Trophoblast cell (in vitro differentiated cells and primary cell): ENCODE measurements at regions not wholly inside any gene's neighbourhood (a gene's known extent, or its start where the extent isn't known, plus 50 kb on each side); places are given as distances from the start of the nearest gene placed in this dataset.

Source experiments
- DNase-seq, 2 donors: peaks; one replicate each; pipeline ENCODE4 v3.0.0-alpha.2; 2016
- H2AFZ ChIP-seq: 2 replicates; pipeline ENCODE4 v1.6.1; 2013; ENCODE audit warnings: low read length, moderate library complexity, mild to moderate bottlenecking; ENCODE audit not compliant: insufficient read depth, poor library complexity
- H2AK5ac ChIP-seq: 2 replicates; pipeline ENCODE4 v1.6.1; 2013; ENCODE audit warnings: mild to moderate bottlenecking, low read length
- H2BK120ac ChIP-seq: 2 replicates; pipeline ENCODE4 v1.6.1; 2013; ENCODE audit warnings: low read length, mild to moderate bottlenecking, moderate library complexity; ENCODE audit not compliant: insufficient read depth, poor library complexity
- H2BK12ac ChIP-seq: 2 replicates; pipeline ENCODE4 v1.6.1; 2013; ENCODE audit warnings: mild to moderate bottlenecking, low read length, moderate library complexity
- H2BK5ac ChIP-seq: 2 replicates; pipeline ENCODE4 v1.6.1; 2013; ENCODE audit warnings: low read length, low read depth, moderate library complexity, mild to moderate bottlenecking; ENCODE audit not compliant: poor library complexity
- H3K14ac ChIP-seq: 2 replicates; pipeline ENCODE4 v1.6.1; 2013; ENCODE audit warnings: mild to moderate bottlenecking, low read length
- H3K18ac ChIP-seq: 2 replicates; pipeline ENCODE4 v1.6.1; 2013; ENCODE audit warnings: mild to moderate bottlenecking, low read length
- H3K23ac ChIP-seq: 2 replicates; pipeline ENCODE4 v1.6.1; 2013; ENCODE audit warnings: low read length
- H3K27ac ChIP-seq: 2 replicates; pipeline ENCODE4 v1.5.1; 2013; ENCODE audit warnings: low read depth, mild to moderate bottlenecking, inconsistent platforms, low read length, moderate library complexity
- H3K27me3 ChIP-seq: 2 replicates; pipeline ENCODE4 v1.6.1; 2013; ENCODE audit warnings: inconsistent platforms, mild to moderate bottlenecking, low read length, moderate library complexity; ENCODE audit not compliant: insufficient read depth
- H3K36me3 ChIP-seq, 2 experiments: 1 replicate in 1 of 2; 2 replicates in 1 of 2; pipeline ENCODE4 v1.6.1; 2013; ENCODE audit warnings: low read length in 2 of 2, mild to moderate bottlenecking in 2 of 2, moderate library complexity in 1 of 2; ENCODE audit not compliant: insufficient read depth in 2 of 2, control insufficient read depth in 1 of 2
- H3K4ac ChIP-seq: 2 replicates; pipeline ENCODE4 v1.6.1; 2013; ENCODE audit warnings: low read depth, mild to moderate bottlenecking, low read length, moderate library complexity
- H3K4me1 ChIP-seq, 2 experiments: 1 replicate in 1 of 2; 2 replicates in 1 of 2; pipeline ENCODE4 v1.6.1; 2013; ENCODE audit warnings: low read length in 2 of 2, mild to moderate bottlenecking in 2 of 2, moderate library complexity in 1 of 2; ENCODE audit not compliant: insufficient read depth in 2 of 2, control insufficient read depth in 1 of 2
- H3K4me2 ChIP-seq: 2 replicates; pipeline ENCODE4 v1.6.1; 2013; ENCODE audit warnings: inconsistent platforms, mild to moderate bottlenecking, low read length, moderate library complexity
- H3K4me3 ChIP-seq: 2 replicates; pipeline ENCODE4 v1.5.1; 2013; ENCODE audit warnings: mild to moderate bottlenecking, low read depth, low read length, inconsistent platforms
- H3K79me1 ChIP-seq: one replicate; pipeline ENCODE4 v1.6.1; 2013; ENCODE audit warnings: low read length
- H3K79me2 ChIP-seq: 2 replicates; pipeline ENCODE4 v1.6.1; 2013; ENCODE audit warnings: low read length, mild to moderate bottlenecking; ENCODE audit not compliant: control insufficient read depth, insufficient read depth, poor library complexity
- H3K9ac ChIP-seq: 2 replicates; pipeline ENCODE4 v1.6.1; 2013; ENCODE audit warnings: mild to moderate bottlenecking, low read length
- H3K9me3 ChIP-seq: 2 replicates; pipeline ENCODE4 v1.6.1; 2013; ENCODE audit warnings: low read depth, mild to moderate bottlenecking, control low read depth, inconsistent platforms, low read length; ENCODE audit not compliant: insufficient read depth
- H4K12ac ChIP-seq: 2 replicates; pipeline ENCODE4 v1.6.1; 2013; ENCODE audit warnings: low read depth, mild to moderate bottlenecking, low read length, moderate library complexity
- H4K8ac ChIP-seq: 2 replicates; pipeline ENCODE4 v1.6.1; 2013; ENCODE audit warnings: low read depth, mild to moderate bottlenecking, low read length, moderate library complexity
- H4K91ac ChIP-seq: one replicate; pipeline ENCODE4 v1.6.1; 2013; ENCODE audit warnings: low read depth, mild to moderate bottlenecking, low read length, moderate library complexity
- WGBS: extraction: QIAGEN DNeasy Blood & Tissue Kit; methylation state at CpG from one replicate; pipeline ENCODE4 v1.1.7; 2013; ENCODE audit warnings: missing lambda C conversion rate; ENCODE audit not compliant: insufficient read length, insufficient coverage; ENCODE audit errors: extremely low coverage; 5-methylcytosine and 5-hydroxymethylcytosine counted together

DNA sequence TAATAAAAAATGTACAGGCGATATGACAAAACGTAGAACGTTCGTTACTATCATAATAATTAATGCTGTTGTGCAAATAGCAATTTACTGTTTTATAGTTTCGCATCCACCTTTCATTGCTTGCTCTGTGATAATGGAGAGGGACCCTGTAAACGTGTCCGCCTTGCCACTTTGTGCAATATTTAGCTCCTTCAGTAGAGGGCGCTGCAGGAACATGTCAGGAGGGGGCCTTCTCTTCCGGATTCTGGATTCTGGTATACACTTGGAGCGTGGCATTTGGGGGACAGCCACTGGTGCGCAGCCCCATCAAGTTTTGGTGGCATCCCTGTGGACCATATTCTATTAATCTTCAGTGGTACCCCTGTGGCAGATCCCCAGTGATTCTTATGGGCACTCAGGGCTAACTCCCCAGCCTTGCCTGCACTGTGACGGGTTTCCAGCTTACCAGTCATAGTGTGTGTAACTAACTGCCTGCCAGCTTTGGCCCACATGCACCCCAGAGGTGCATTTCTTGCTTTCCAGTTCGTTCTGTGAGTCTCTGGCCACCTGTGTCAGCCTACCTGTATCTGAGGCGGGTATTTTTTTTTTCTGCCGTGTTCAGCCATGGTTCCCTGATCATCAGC, 140.3 kb downstream of the CYRIA start:
- Histone ChIP-seq H3K18ac (no peak overlapping the region), H3K36me3 (no peaks in the 10 kb centered on the region), H3K9me3 (peaks cover 1% of the 10 kb centered on the region), H3K4me2 (no peak overlapping the region), H3K4me3 (no peak overlapping the region), H4K12ac (no peak overlapping the region), H4K8ac (no peak overlapping the region), H3K23ac (no peak overlapping the region), H2BK120ac (no peak overlapping the region), H3K4me1 (peaks cover 0 to 2% of the 10 kb centered on the region in 2 experiments), H2AFZ (no peak overlapping the region), H3K79me1 (no peaks in the 10 kb centered on the region), H2AK5ac (no peak overlapping the region), H4K91ac (no peak overlapping the region), H3K14ac (no peak overlapping the region), H2BK5ac (no peak overlapping the region), H3K27ac (no peak overlapping the region), H3K79me2 (no peaks in the 10 kb centered on the region), H3K9ac (no peak overlapping the region), H2BK12ac (no peak overlapping the region), H3K27me3 (no peaks in the 10 kb centered on the region), H3K4ac (no peak overlapping the region)
- DNase-seq, result peak; percentile 51 to 85
- no CpG with 5 or more reads among the region's 15 CpGs for WGBS

DNA sequence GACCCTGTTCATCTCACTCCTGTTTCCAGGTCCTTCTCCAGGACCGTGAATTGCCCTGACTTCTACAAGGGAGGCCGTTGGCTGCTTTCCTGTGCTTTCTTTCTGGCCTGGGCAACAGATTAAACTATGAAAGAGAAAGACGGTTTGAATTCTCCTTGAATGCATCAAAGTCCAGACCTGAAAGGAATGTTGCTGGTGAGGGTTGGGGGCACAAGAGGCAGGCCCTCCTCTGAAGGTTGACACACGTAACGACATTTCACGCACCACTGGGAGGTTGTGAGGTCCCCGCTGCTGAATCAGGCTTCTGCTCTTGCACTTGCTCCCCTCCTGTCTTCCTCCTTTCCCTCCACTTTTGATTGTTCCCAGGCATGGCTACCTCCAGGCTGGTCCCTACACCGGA, 141.9 kb downstream of the CYRIA start:
- Histone ChIP-seq H4K12ac (no peak overlapping the region), H3K79me2 (no peaks in the 10 kb centered on the region), H3K4ac (no peak overlapping the region), H3K27ac (no peak overlapping the region), H3K27me3 (no peaks in the 10 kb centered on the region), H2BK12ac (no peak overlapping the region), H3K4me1 (peaks cover 0 to 2% of the 10 kb centered on the region in 2 experiments), H2BK120ac (no peak overlapping the region), H2AK5ac (no peak overlapping the region), H2AFZ (no peak overlapping the region), H3K36me3 (no peaks in the 10 kb centered on the region), H3K4me2 (no peak overlapping the region), H3K14ac (no peak overlapping the region), H3K23ac (no peak overlapping the region), H3K9me3 (peaks cover 1% of the 10 kb centered on the region), H4K8ac (no peak overlapping the region), H4K91ac (no peak overlapping the region), H2BK5ac (no peak overlapping the region), H3K9ac (no peak overlapping the region), H3K18ac (no peak overlapping the region), H3K79me1 (no peaks in the 10 kb centered on the region), H3K4me3 (no peak overlapping the region)
- WGBS, result no CpG with 5 or more reads among the region's 8 CpGs
- DNase-seq, result no peak

DNA sequence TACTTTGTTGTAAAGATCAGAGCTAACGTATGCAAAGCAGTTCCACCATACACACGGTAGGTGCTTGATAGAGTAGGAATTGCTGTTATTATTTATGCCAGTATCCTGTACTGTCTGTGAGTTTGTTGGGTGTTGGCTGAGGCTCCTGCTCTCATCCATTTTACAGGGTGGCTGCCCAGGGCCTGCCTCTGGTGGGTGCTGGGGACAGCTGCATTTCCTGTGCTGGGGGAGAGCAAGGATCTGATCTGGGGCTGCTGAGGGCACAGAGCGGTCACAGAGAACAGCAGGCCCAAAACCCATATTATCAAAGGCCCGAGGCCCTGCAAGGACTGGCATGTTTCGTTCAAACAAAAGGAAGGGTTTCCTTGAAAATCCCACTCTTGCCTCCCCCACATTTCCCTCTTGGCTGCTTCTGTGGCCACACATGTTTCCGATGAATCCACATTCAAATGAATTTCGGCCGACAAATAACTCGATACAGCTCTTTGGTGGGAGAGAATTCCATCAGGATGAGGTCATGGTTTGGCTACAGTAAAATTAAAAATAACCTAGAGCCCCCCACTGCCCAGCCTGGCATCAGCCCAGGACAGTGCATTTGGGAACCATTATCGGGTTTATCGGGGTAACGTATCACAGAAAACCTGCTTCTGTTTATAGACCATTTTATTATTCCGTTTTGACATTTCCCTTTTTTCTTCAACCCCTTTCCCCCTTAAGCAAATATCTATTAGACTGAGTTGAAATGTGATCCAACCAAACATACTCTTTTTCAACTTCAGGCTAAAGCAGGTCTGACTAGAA, 143.4 kb downstream of the CYRIA start:
- no peak overlapping the region for H3K18ac ChIP-seq
- no peak overlapping the region for H3K4me3 ChIP-seq
- H4K12ac ChIP-seq, result no peak overlapping the region
- H3K14ac ChIP-seq, result peak overlapping the region; percentile 40
- no CpG with 5 or more reads among the region's 13 CpGs for WGBS
- H2BK120ac ChIP-seq, result no peak overlapping the region
- no peak overlapping the region for H3K4me2 ChIP-seq
- no peaks in the 10 kb centered on the region for H3K36me3 ChIP-seq
- H3K27me3 ChIP-seq, result no peaks in the 10 kb centered on the region
- no peak overlapping the region for H2BK5ac ChIP-seq
- no peak overlapping the region for H3K27ac ChIP-seq
- no peak for DNase-seq
- no peak overlapping the region for H4K91ac ChIP-seq
- no peak overlapping the region for H3K4ac ChIP-seq
- H3K4me1 ChIP-seq, result peaks cover 0 to 2% of the 10 kb centered on the region in 2 experiments
- H3K79me2 ChIP-seq, result no peaks in the 10 kb centered on the region
- no peak overlapping the region for H2BK12ac ChIP-seq
- H3K23ac ChIP-seq, result no peak overlapping the region
- no peak overlapping the region for H2AK5ac ChIP-seq
- no peak overlapping the region for H4K8ac ChIP-seq
- H2AFZ ChIP-seq, result no peak overlapping the region
- H3K79me1 ChIP-seq, result no peaks in the 10 kb centered on the region
- peaks cover 1% of the 10 kb centered on the region for H3K9me3 ChIP-seq
- H3K9ac ChIP-seq, result no peak overlapping the region

DNA sequence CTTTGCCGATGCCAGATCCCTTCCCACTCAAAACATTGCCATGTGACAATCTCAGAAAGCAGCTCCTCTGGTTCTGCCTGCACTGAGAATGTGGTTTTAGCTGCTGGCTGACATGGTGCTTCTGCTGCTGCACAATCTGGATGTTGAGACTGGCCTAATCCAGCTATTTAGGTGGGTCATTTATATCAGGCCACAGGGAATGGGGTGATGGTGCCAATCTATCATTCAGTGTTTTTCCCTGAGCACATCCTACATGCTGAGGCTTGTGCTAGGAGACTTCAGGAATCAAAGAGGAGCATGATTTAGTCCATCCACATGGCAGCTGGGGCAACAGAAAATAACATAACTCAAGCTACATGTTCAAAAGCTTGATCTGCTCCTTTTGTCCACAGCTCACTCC, 144.7 kb downstream of the CYRIA start:
- Histone ChIP-seq H3K23ac (peak overlapping the region; percentile 26), H3K4ac (no peak overlapping the region)

More for the DNA sequence above, 144.7 kb downstream of the CYRIA start:
- Histone ChIP-seq H2BK12ac (no peak overlapping the region), H3K4me1 (peaks cover 0 to 2% of the 10 kb centered on the region in 2 experiments), H4K12ac (no peak overlapping the region), H2AK5ac (no peak overlapping the region), H2BK120ac (no peak overlapping the region), H3K79me2 (no peaks in the 10 kb centered on the region), H4K8ac (no peak overlapping the region), H3K9ac (no peak overlapping the region), H4K91ac (no peak overlapping the region), H3K4me3 (peak overlapping the region; percentile 10), H3K27ac (no peak overlapping the region), H3K36me3 (no peaks in the 10 kb centered on the region), H3K14ac (no peak overlapping the region), H3K9me3 (peaks cover 1% of the 10 kb centered on the region), H3K18ac (no peak overlapping the region), H3K27me3 (no peaks in the 10 kb centered on the region), H2AFZ (no peak overlapping the region), H2BK5ac (no peak overlapping the region), H3K4me2 (no peak overlapping the region), H3K79me1 (no peaks in the 10 kb centered on the region)
- no peak for DNase-seq
- no CpG with 5 or more reads among the region's 1 CpG for WGBS
